Breast epithelium (tissue), 4 donors: ENCODE measurements at regions not wholly inside any gene's neighbourhood (a gene's known extent, or its start where the extent isn't known, plus 50 kb on each side); places are given as distances from the start of the nearest gene placed in this dataset.

Experiments
- DNase-seq, 2 donors: peaks; one replicate each; pipeline ENCODE4 v3.0.0-alpha.2; 2019; ENCODE audit warnings: low spot score in 2 of 2
- H3K27ac ChIP-seq, 2 donors: fragments of 200-600 bp; sonication (generic) in 1 of 2; one replicate each; pipeline ENCODE4 v1.5.1; 2016 to 2019; ENCODE audit warnings: mild to moderate bottlenecking in 1 of 2
- H3K27me3 ChIP-seq, 2 donors: fragments of 200-600 bp; sonication (generic) in 1 of 2; one replicate each; pipeline versions ENCODE4 v1.5.1 to v1.6.0; 2017 to 2019; ENCODE audit warnings: control low read depth in 1 of 2, mild to moderate bottlenecking in 1 of 2
- H3K36me3 ChIP-seq: fragments of 200-600 bp; one replicate; pipeline ENCODE4 v1.5.1; 2019
- H3K4me1 ChIP-seq, 2 donors: fragments of 200-600 bp; sonication (generic); one replicate each; pipeline ENCODE4 v1.5.1; 2016 to 2019; ENCODE audit warnings: control low read depth in 1 of 2
- H3K4me3 ChIP-seq, 3 donors: fragments of 200-600 bp; sonication (generic); 1 replicate in 2 of 3; 2 replicates in 1 of 3; pipeline ENCODE4 v1.5.1; 2016 to 2019; ENCODE audit warnings: mild to moderate bottlenecking in 3 of 3, moderate library complexity in 2 of 3
- H3K9me3 ChIP-seq, 2 donors: fragments of 200-600 bp; sonication (generic) in 1 of 2; one replicate each; pipeline ENCODE4 v1.5.1; 2016 to 2019; ENCODE audit warnings: control low read depth in 1 of 2
- POLR2A ChIP-seq: fragments of 450-650 bp; IDR thresholded peaks from one replicate; pipeline ENCODE4 v1.6.1; 2016; ENCODE audit warnings: antibody characterized with exemption, mild to moderate bottlenecking, moderate library complexity
- POLR2AphosphoS5 ChIP-seq, 3 donors: sonication (generic); formaldehyde crosslinking; IDR thresholded peaks; one replicate each; pipeline ENCODE4 v1.6.1; 2017; ENCODE audit warnings: antibody characterized with exemption in 3 of 3
- intact Hi-C: fragments of 100-400 bp; cut with DNase I; formaldehyde crosslinking; loops from one replicate; pipeline ENCODE4 v1.15.1; 2023; ENCODE audit warnings: low total_unique reads
- TF ChIP-seq, protein P1 (sequence below), 3 donors: fragments of 450-650 bp; IDR thresholded peaks; one replicate each; pipeline ENCODE4 v1.5.1; 2016 to 2017; ENCODE audit warnings: antibody characterized with exemption in 3 of 3, mild to moderate bottlenecking in 3 of 3, moderate library complexity in 3 of 3

DNA sequence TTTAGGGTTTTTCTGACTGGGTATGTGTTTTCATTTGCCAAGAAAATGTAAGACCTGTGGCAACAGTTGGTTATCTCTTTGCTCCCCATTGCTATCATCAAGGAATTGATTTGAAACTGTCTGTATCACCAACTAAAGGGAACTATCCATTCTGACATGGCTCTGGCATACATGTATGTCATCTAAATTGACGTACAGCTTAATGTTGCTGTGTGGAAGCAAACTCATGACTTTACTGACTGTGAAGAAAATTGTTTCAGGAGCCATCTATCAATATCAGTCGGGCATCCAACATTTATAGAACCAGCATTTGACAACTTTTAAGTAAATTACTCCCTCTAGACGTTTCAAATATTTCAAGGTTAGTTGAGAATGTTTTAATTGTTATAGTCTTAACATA lies 555.8 kb upstream of the EPHA7 start:
- DNase-seq = no peak
- no peaks in the 10 kb centered on the region for H3K36me3 ChIP-seq
- TF ChIP-seq POLR2AphosphoS5 (IDR thresholded peaks at IDR 0.05) = no peak
- TF ChIP-seq POLR2A = no peak
- TF ChIP-seq, protein P1, sequence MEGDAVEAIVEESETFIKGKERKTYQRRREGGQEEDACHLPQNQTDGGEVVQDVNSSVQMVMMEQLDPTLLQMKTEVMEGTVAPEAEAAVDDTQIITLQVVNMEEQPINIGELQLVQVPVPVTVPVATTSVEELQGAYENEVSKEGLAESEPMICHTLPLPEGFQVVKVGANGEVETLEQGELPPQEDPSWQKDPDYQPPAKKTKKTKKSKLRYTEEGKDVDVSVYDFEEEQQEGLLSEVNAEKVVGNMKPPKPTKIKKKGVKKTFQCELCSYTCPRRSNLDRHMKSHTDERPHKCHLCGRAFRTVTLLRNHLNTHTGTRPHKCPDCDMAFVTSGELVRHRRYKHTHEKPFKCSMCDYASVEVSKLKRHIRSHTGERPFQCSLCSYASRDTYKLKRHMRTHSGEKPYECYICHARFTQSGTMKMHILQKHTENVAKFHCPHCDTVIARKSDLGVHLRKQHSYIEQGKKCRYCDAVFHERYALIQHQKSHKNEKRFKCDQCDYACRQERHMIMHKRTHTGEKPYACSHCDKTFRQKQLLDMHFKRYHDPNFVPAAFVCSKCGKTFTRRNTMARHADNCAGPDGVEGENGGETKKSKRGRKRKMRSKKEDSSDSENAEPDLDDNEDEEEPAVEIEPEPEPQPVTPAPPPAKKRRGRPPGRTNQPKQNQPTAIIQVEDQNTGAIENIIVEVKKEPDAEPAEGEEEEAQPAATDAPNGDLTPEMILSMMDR (IDR thresholded peaks at IDR 0.05) = no peak
- H3K4me1 ChIP-seq = no peaks in the 10 kb centered on the region
- no peaks in the 10 kb centered on the region for H3K27me3 ChIP-seq
- H3K9me3 ChIP-seq = no peaks in the 10 kb centered on the region
- H3K4me3 ChIP-seq = no peak overlapping the region
- intact Hi-C loops = no loop called here
- no peak overlapping the region for H3K27ac ChIP-seq

DNA sequence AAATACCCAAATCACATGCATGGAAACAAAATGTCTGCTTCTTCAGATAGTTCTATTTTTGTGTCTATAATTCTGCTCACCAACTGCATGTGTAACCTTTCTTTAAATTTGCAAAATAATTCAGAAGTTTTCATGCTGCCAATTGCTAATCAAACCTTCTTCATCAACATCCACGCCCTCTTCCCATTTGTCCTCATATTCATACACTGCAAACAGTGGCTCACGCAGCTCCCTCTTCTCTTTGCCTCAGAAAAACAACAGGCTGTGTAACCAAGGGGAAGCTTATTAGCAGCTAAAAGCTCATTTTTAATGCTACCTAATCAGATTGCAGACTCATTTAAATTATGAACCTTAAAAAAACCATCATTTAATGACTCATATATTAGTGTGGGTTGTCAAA lies 555.0 kb upstream of the EPHA7 start:
- no peak for DNase-seq
- TF ChIP-seq, protein P1 (IDR thresholded peaks at IDR 0.05) = no peak
- TF ChIP-seq POLR2A (no peak), POLR2AphosphoS5 (IDR thresholded peaks at IDR 0.05) (no peak)
- Histone ChIP-seq H3K27ac (no peak overlapping the region), H3K4me3 (no peak overlapping the region), H3K4me1 (no peaks in the 10 kb centered on the region), H3K27me3 (no peaks in the 10 kb centered on the region), H3K9me3 (no peaks in the 10 kb centered on the region), H3K36me3 (no peaks in the 10 kb centered on the region)
- intact Hi-C loops = no loop called here

DNA sequence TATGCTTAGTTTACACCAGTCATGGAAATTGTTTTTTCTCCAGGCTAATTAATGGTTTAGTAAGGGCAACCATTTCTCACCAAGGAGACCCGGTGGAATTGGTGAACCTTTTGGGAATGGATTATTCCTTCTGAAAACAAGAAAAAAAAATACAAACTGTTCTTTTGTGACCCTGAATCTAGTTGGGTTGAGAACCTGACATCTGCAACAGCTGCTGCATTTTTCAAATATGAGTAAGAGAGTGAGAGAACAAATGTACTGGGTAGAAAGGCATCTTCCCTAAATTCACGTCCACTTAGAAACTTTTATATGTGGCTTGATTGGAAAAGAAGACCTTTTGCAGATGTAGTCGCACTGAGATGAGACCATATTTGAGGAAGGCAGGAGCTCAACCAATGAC lies 553.4 kb upstream of the EPHA7 start:
- H3K4me1 ChIP-seq = no peaks in the 10 kb centered on the region
- no peaks in the 10 kb centered on the region for H3K9me3 ChIP-seq
- no peak for DNase-seq
- H3K27ac ChIP-seq = no peak overlapping the region
- H3K27me3 ChIP-seq = no peaks in the 10 kb centered on the region
- intact Hi-C loops = no loop called here
- TF ChIP-seq POLR2A = no peak
- TF ChIP-seq POLR2AphosphoS5 (IDR thresholded peaks at IDR 0.05) = no peak
- TF ChIP-seq, protein P1 (IDR thresholded peaks at IDR 0.05) = no peak
- no peak overlapping the region for H3K4me3 ChIP-seq
- no peaks in the 10 kb centered on the region for H3K36me3 ChIP-seq

DNA sequence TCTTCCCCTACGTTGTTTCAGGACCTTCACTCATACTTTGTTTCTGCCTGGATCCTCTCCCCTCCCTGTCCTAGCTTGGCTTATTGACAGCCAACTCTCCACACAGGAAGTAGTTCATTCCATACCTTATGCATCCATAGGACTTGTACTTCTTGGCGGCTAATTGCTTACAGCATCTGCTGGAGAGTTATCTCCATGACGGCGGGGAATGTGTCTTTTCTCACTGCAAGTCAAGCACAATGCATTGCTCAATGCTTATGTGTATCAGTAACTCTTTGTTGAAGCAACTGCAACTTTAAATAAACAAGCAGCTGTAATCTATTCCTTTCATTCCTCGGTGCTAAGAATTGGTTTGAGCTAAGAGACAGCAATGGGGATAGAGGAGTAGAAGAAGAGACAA lies 551.3 kb upstream of the EPHA7 start:
- DNase-seq = no peak
- no peak for TF ChIP-seq POLR2AphosphoS5 (IDR thresholded peaks at IDR 0.05)
- TF ChIP-seq, protein P1 (IDR thresholded peaks at IDR 0.05) = no peak
- TF ChIP-seq POLR2A = no peak
- Histone ChIP-seq H3K4me1 (no peaks in the 10 kb centered on the region), H3K27me3 (no peaks in the 10 kb centered on the region), H3K9me3 (no peaks in the 10 kb centered on the region), H3K27ac (no peak overlapping the region), H3K4me3 (no peak overlapping the region), H3K36me3 (no peaks in the 10 kb centered on the region)
- intact Hi-C loops = no loop called here

DNA sequence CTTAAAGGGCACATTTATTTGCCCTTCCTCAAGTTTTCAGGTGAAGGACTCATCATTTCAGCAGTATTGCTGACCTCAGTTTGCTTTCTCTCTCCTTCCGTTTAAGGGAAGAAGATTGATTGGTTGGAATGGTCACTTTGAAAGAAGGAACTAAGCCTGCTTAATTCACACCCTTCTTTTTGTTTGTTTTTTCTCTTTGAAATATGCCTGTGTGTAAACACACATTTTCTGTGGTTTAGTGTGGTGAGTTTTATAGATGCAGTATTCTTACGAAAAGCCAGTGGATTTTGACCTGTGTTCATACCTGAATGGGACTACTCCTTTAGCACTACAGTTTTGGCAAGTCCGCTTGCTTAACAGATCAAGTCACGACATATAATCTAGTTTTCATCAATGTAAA lies 548.8 kb upstream of the EPHA7 start:
- Histone ChIP-seq H3K36me3 (no peaks in the 10 kb centered on the region), H3K4me3 (no peak overlapping the region), H3K4me1 (no peaks in the 10 kb centered on the region), H3K27ac (no peak overlapping the region), H3K27me3 (no peaks in the 10 kb centered on the region), H3K9me3 (no peaks in the 10 kb centered on the region)
- intact Hi-C loops = no loop called here
- DNase-seq = no peak
- TF ChIP-seq POLR2A = no peak
- TF ChIP-seq, protein P1 (IDR thresholded peaks at IDR 0.05) = no peak
- no peak for TF ChIP-seq POLR2AphosphoS5 (IDR thresholded peaks at IDR 0.05)
